ENCODE measurements at regions not wholly inside any gene's neighbourhood (a gene's known extent, or its start where the extent isn't known, plus 50 kb on each side); places are given as distances from the start of the nearest gene placed in this dataset.
"Not testable (repeated sequence)": the region's sequence is repeated elsewhere in the genome, so short reads cannot be mapped to it uniquely, and the experiment has no call there.

DNA sequence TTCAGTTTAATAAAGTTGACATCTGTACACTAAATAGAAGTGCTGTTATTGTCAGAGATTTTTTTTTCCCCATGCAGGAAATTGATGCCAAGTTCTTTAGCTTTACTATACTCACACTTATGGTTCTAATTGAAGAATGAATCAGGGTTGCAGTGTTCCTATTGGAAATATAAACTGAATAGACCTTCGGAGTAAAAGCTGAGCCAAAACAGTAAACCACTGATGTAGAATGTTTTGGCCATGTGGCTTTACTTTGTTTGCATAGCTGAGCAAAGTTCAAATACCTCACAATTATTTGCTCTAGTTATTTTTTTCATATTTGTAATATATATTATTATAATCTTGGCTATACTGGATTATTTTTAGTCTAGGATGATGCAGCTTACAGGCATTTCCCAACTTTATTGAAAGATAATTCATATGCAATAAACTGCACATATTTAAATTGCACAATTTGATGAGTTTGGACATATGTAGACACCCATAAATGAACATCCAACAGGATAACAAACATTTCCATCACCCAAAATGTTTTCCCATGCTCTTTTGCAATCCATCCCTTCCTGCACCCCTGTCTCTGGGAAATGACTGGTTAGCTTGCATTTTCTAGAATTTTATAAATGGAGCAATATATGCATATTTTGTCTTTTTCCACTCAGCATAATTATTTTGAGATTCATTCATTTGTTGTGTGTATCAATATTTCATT lies 105.8 kb upstream of the NOX3 start:
- no peak for DNase-seq (ENCODE audit: low read depth in 2 of 3, low spot score in 2 of 3)

DNA sequence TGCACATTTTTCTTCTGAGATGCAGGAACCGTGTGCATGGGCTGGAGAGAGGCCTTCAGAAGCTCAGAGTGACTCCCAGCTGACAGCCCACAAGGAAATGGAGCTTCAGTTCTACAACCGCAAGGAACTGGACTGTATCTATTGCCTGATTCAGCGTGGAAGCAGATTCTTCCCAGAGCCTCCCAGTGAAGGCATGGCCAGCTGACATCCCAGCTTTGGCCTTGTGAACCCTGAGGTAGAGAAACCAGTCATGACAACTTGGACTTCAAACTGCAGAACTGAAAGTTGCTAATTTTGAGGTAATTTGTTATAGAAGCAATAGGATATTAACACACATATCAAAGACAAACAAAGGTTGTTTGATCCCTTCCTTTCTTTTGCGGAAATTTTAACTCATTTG lies 94.3 kb upstream of the NOX3 start:
- no peak for DNase-seq (ENCODE audit: low read depth in 2 of 3, low spot score in 2 of 3)

DNA sequence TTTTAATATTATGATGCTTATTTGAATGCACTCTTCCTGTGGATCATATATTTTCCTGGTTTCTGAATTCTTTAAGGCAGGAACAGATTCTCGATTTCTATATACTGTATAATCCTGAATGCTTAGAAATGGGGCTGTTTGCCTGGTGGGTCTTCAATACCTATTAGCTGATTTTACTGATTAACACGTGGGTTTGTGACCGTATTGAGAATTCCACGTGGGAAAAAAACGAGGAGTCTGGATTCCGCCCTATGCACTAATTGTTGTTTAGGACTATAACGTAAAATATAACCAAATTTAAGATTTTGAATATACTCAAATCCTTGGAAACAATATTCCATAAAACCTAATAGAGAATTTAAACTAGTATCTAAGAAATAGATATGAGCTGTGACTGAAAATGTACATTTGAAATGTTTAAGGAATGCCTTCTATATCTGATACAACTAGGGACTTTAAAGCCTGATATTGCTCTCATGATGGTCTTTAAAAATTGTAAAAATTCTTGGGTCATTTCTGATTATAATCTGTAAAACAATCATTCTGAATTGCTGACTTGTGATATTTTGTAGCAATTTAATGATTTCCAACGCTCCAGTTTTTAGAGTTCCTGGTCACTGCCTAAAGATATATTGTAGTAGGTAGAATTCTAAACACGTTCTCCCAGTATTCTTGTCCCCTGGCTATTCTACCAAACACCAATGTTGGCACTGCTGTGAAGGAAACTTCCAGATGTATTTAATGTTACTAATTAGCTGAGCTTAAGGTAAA lies 93.6 kb upstream of the NOX3 start:
- no peak for DNase-seq (ENCODE audit: low read depth in 2 of 3, low spot score in 2 of 3)

DNA sequence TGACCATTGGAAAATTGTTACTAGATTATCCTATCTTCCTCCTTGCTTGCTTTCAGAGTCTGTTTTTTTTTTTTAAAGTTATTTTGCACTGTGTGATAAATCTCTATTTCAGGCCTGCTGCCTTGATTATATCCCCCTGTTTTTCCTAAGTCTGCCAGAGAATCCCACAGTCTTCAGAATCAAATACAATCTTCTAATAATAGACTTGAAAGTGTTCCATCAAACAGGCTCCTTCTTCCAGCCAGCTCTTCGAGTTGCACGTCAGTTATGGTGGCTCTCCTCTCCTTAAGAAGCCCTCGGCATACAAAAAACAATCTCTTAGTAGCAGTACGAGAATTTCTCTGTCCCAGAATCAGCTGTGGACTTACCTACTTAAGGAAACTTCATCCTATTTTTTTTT lies 92.9 kb upstream of the NOX3 start:
- DNase-seq (ENCODE audit: low read depth in 2 of 3, low spot score in 2 of 3), result no peak

DNA sequence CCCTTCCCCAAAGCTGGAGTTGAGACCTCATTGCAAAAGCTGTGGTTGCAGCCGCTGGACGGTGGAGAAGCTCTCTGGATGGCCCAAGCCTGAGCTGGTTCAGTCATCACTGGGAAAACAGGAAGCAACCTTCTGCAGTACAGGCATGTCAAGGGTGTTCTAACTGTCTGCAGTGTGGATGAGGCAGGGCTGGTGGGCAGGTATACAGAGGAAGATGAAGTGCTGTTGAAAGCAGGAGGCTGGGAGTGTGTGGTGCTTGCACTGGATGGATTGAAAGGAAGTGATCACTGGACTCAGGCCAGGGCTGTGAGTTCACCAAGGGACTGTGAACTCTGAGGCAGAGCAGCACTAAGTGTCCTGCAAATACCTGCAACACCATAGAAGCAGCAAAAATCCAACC lies 89.0 kb upstream of the NOX3 start:
- no peak for DNase-seq (ENCODE audit: low read depth in 2 of 3, low spot score in 2 of 3)

DNA sequence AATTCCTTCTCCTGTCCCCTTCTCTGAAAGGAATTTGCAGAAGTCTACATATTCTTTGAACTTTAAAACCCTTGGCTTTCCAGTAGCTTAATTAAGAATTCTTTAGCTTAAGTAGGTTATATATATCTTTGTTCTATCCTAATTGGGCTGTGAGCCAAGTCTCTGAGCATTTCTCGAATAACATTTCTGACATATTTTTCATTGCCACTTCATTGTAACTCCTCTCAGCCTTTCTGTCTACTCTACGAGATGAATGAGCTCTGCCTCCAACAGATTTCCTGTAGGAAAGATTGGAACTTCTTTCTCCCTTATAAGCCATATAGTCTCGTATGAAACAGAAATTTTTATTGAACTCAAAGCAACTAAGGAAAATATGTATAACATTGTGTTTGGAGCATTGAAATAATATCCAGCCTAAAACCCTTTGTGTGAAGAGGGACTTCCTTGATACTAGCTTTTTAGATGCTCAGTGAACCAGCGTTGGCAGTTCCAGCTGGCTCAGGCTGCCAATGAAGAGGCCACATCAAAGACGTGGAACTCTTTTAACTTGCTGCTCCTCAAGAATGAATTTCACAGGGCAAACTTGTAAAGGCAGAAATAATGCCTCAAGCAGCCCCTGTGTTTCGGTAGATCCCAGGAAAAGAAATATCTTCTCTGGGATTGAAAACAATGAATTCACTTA lies 87.7 kb upstream of the NOX3 start:
- no peak for DNase-seq (ENCODE audit: low read depth in 2 of 3, low spot score in 2 of 3)

DNA sequence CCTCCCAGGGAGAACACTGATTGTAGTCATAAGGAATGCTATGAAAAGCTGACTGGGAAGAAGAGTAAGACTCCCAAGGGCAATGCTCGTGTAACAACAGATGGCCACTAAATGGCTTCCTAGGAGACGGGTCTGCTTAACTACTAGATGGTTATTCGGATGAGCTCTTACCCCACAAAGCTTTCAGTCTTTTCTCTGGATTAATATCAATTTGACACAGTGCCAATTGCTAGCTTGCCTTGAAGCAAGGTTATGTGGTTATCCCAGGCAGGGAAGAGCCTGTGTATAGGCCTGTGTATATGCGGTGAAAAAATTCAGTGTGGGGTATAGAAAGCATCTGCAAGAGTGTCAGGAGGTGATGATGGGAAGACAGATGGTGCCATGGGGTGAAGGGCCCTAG lies 86.4 kb upstream of the NOX3 start:
- no peak for DNase-seq (ENCODE audit: low read depth in 2 of 3, low spot score in 2 of 3)

DNA sequence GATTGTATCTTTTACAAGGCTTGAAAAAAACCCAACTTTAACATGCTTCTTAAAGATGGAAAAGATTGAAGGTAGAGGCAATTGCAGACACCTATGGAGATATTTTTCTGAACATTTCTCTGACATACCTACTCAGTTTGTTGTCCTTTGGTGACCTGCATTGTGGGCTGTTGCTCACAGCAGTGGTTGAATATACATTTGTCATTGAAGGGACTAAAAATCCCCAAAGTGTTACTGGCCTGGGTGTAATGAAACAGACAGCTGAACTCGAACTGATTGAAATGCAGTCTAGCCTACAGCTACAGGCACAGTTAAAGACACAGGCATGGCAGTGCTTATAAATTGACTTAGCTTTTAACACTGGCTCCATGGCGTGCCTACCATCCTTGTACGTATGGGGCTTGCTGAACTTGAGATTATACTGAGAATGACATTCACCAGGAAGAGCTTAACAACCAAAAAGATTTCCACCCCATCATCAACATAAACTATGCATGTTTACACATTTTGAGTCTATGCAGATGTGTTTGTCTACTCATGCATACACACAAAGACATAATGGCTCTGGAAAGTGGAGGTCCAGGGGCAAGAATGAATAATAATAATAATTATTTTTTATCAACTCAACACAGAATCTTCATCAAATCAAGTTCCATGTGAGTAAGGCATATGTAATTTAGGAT lies 83.2 kb upstream of the NOX3 start:
- DNase-seq (ENCODE audit: low read depth in 2 of 3, low spot score in 2 of 3), result no peak

DNA sequence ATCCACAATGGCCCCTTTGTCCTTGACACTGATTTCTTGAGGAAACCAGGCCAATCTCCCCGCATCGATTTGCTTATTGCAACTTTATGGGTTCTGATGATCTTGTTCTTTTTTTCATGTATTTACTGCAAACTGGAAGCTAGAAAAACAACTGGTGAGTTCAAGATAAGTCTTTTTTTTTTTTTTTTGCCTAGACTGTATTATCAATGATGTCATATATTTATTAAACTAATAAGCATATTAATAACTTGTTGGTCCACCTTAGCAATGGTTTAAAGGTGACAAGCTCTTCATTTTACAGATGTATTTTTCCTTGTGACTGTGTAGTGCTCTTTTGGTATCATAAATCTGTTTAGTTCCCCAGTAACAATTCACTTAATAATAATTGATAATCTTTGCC lies 79.0 kb upstream of the NOX3 start:
- DNase-seq (ENCODE audit: low read depth in 2 of 3, low spot score in 2 of 3), result no peak

DNA sequence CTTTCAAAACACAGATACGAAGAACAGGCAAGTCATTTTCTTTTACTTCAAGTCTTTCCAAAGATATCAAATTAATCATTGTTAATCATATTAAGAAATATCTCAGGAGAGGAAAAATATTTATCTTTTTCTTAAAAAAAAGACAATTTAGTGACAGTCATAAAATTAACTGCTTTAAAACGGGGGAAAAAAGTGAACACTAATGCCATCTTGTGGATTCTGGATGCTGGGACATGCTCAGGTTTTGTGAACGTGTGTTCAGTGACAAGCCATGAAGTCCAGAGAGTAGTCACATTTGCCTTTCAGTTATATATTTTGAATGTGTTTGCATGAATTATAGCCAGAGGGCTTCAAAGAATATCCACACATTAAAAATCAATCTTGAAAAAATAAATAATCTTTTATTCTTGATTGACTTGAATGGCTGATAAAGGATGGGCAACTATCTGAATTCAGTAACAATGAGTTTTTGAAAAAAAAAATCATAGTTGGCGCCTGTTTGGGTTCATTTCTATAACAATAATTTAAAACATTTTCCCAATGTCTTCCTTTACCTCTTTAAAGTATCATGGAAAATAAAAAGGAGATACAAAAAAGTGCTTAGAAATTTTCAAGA lies 74.7 kb upstream of the NOX3 start:
- no peak for DNase-seq (ENCODE audit: low read depth in 2 of 3, low spot score in 2 of 3)

DNA sequence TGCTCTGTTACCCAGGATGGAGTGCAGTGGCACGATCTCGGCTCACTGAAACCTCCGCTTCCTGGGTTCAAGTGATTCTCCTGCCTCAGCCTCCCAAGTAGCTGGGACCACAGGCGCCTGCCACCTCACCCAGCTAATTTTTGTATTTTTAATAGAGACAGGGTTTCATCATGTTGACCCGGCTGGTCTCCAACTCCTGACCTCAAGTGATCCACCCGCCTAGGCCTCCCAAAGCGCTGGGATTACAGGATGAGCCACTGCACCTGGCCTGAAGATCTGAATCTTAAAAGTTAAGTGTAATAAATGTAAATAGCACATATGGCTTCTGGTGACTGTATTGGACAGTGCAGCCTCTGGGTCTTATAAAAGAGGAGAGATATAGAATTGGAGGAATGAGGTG lies 74.2 kb upstream of the NOX3 start:
- DNase-seq (ENCODE audit: low read depth in 2 of 3, low spot score in 2 of 3), result not testable (repeated sequence)

DNA sequence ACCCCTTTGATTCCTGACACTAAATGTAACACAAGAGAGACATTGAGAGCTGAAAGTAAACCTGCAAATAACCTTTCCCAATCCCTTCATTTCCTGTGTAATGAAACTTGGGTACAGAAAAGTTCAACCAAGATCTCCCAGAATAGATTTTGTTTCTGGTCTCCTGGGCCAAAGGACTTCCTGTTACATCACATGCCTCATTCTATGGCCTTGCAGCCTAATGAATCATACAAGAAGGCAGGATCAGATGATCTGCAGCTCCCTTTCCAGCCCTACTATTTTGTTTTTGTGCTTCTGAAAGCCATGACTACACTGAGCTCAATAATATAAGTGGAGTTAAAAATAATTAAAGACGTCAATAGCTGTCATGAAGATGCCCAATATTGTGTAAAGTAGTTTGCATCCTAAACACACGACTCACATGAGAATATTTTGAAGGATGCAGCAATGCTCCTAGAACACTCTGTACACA lies 73.4 kb upstream of the NOX3 start:
- no peak for DNase-seq (ENCODE audit: low read depth in 2 of 3, low spot score in 2 of 3)

DNA sequence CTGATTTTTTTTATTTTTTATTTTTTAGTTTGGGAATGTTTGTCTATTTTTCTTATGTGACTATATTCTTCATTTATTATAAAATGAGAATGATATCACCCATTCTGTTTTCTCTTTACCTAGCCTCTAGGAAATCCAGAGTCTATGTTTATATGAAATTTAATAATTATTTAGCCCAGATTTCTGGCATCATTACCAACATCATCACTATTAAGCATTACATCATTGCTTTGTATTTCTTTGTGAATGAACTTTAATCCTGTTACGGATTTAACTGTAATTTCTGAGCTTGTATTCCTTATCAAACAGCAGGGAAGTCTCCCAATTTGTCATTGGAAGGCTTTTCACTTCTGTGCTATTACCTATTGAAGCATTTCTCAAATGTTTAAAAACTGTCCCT lies 72.7 kb upstream of the NOX3 start:
- DNase-seq (ENCODE audit: low read depth in 2 of 3, low spot score in 2 of 3), result no peak

DNA sequence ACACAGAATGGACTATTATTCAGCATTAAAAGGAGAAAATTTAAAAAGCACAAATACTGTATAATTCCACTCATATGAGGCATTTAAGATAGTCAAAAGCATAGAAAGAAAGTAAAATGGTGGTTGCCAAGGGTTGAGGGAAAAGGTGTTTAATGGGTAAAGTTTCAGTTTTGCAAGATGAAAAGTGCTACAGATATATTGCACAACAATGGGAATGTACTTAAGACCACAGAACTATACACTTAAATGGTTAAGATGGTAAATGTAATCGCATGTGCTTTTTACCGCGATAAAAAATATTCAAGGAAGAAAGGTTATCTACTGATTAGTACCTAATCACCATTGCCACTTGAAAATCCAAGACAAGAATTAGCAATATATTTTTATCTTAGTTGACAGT lies 71.8 kb upstream of the NOX3 start:
- DNase-seq (ENCODE audit: low read depth in 2 of 3, low spot score in 2 of 3), result no peak

DNA sequence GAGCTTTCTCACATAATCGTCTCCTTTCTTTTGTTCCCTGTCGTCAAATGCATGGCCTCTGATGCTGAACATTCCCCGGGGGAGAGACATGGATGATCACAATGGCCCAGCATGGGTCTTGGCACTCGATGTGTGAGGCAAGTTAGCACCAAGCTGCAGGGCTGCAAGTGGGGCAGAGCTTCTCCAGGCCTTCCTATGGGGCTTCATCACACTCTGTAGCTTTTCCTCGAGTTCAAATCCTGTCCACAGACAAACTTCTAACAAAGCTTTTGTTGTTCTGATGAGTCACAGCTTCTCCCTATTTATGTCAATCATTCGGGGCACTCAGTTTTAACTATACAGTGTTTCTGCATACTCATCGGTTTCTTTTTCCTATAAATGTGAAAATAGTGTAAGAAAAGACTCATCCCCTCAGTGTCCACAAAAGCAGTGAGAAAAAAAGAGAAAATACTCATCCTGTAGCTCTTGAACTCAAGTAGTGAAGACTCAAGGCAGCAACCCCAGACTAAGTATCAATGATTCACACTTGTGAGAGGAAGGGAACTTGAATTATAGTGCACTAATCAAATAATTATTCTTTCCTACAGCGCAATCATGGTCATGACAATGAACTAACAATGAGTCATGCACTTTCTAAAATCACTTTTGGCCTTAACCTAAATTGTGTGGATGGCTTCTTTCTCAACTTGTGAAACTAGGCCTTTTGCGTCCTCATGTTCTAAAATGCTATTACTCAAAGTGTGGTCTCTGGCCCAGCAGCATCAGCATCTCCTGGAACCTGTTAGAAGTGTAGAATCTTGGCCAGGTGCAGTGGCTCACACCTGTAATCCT lies 68.4 kb upstream of the NOX3 start:
- no peak for DNase-seq (ENCODE audit: low read depth in 2 of 3, low spot score in 2 of 3)

DNA sequence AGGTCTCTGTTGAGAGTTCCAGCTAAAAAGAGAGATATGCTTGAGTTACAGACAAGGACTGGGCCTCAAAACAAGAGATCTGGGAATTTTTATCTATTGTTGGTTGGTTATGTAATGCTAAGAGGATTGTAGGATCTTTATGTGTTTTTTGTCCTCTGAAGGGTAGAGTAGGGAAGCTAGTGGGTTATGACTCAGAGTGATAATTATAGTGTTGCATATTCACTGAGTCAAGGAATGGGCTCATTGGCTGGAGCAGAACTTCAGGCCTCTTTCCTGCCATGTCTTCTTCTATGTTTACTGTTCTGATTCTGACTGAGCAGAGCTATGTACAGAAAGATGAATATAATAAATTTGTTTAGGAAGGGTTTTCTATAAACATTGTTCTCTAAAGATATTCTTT lies 66.1 kb upstream of the NOX3 start:
- no peak for DNase-seq (ENCODE audit: low read depth in 2 of 3, low spot score in 2 of 3)

DNA sequence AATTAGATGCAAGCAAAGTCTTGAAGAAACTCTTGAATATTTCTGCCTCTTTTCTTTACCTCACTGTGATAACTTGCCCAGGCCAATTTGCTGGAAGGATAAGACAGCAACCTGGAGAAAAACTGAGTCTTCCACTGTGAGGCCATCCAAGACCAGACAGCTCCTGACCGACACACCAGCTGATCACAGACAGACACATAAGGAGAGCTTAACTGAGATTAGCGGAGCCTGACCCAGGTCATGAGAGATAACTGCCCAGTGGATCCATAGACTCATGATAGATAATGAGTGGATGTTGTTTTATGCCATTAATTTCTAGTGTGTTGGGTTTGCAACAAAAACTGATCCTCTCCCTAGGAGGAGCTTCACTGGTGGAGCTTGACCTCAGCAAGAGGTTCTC lies 64.4 kb upstream of the NOX3 start:
- no peak for DNase-seq (ENCODE audit: low read depth in 2 of 3, low spot score in 2 of 3)

DNA sequence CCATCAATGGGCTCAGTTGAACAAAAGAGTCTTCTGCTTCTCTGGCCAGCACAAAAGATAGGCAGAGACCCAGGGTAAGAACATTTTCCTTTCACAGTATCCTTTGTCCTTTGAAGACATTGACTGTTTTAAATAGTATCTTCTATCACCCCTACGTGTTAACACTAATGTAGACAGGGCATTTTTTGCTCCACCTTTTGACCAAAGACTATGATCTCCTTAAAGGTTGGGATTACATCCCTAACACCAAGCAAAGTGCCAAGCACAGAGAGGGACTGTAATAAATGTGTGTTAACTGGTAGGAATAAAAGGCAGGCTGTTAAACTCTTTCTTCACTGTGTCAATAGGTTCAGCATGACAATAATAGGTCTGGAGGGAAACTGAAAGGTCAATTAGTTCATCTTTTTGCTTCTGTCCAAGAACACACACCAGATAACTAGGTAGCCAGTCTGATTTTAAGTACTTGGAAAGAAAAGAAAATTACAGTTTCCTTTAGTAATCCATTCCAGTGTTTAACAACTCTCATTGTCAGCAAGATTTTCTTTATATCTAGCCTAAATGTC lies 63.6 kb upstream of the NOX3 start:
- no peak for DNase-seq (ENCODE audit: low read depth in 2 of 3, low spot score in 2 of 3)

DNA sequence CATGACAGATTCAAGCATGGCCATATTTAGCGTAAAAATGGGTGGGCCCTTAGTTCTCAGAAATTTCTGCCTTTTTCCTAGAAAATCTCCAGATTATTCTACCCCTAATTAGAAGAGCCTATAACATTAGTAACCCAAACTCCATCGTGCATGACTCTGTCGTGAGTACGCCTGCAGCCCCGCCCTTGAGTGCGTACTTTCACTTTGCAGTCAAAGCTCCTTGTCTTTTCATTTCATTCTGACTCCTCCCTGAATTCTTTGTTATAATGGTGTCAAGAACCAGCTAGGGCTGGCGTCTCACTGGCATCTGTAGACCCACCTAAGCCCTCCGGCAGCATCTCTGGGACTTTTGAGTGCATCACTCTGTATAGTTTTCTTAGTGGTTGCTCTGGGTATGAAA lies 61.7 kb upstream of the NOX3 start:
- no peak for DNase-seq (ENCODE audit: low read depth in 2 of 3, low spot score in 2 of 3)

DNA sequence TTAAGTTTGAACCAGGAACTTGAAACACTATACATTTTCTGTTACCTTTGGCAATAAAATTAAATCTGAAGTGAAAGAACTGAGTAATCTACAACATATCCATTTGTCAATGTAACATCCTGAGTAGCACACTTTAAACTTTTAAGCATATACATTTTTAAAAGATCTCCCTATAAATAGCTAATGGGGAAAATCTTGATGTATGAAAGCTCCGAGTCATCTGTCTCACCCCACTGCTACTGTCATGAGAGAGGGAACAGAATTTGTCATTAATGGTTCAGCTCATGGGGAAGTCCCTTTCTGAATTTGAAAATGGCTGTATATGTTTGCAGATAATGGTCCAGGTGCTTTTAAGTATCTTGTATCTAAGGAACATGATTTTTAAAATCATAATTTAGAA lies 55.2 kb upstream of the NOX3 start:
- DNase-seq (ENCODE audit: low read depth in 2 of 3, low spot score in 2 of 3), result no peak
